Body of pancreas (tissue), 4 donors: ENCODE measurements at regions not wholly inside any gene's neighbourhood (a gene's known extent, or its start where the extent isn't known, plus 50 kb on each side); places are given as distances from the start of the nearest gene placed in this dataset.

ENCODE experiments used
- CTCF ChIP-seq, 7 experiments: fragments of 450-650 bp in 4 of 7; fragments of 200-600 bp in 3 of 7; sonication (generic) in 3 of 7; IDR thresholded peaks; one replicate each; pipeline ENCODE4 v1.5.1; 2016 to 2019; ENCODE audit warnings: antibody characterized with exemption in 7 of 7
- POLR2A ChIP-seq, 3 donors: fragments of 450-650 bp; IDR thresholded peaks; one replicate each; pipeline ENCODE4 v1.6.1; 2016; ENCODE audit warnings: antibody characterized with exemption in 3 of 3, mild to moderate bottlenecking in 2 of 3

GRCh38 chr20:52814371-52814770 is 157.8 kb upstream of the TSHZ2 start:
- no peak for TF ChIP-seq CTCF (IDR thresholded peaks at IDR 0.05)
- TF ChIP-seq POLR2A (IDR thresholded peaks at IDR 0.05): no peak
